ENCODE measurements at regions not wholly inside any gene's neighbourhood (a gene's known extent, or its start where the extent isn't known, plus 50 kb on each side); places are given as distances from the start of the nearest gene placed in this dataset.

GRCh38 chr6:156121973-156122372 is 655.2 kb upstream of the ARID1B start:
- TF ChIP-seq CREB5 (CRISPR knock-in tag; IDR thresholded peaks at IDR 0.05; ENCODE audit: low read depth): no peak
- no peak for TF ChIP-seq ZFP3 (CRISPR knock-in tag; IDR thresholded peaks at IDR 0.05)
- TF ChIP-seq TOX (CRISPR knock-in tag; IDR thresholded peaks at IDR 0.05; ENCODE audit: borderline replicate concordance): no peak
